ENCODE measurements at regions not wholly inside any gene's neighbourhood (a gene's known extent, or its start where the extent isn't known, plus 50 kb on each side); places are given as distances from the start of the nearest gene placed in this dataset.
A peak's percentile ranks its signal among the peaks of the same experiment; 100 is the strongest.

GRCh38 chr6:168164462-168165061, 85.5 kb upstream of the FRMD1 start:
- no peaks in the 10 kb centered on the region for H3K27me3 ChIP-seq (replicated peaks)
- no peak for DNase-seq
- in situ Hi-C loops (cut with HindIII; ENCODE audit: low pct_ligation_motif_present, low sequenced_read_pairs) = no loop called here
- H3K27ac ChIP-seq = no peak overlapping the region
- TF ChIP-seq CTCF (IDR thresholded peaks at IDR 0.05; ENCODE audit: low read depth, low read length, missing control alignments) = no peak
- no peaks in the 10 kb centered on the region for H3K36me3 ChIP-seq (replicated peaks)
- no peak overlapping the region for H3K4me3 ChIP-seq (ENCODE audit: low read depth, low read length)

- no peak for TF ChIP-seq CTCF (IDR thresholded peaks at IDR 0.05; ENCODE audit: low read depth, low read length, missing control alignments)
- in situ Hi-C loops (cut with HindIII; ENCODE audit: low pct_ligation_motif_present, low sequenced_read_pairs) = no loop called here
- H3K27me3 ChIP-seq (replicated peaks) = no peaks in the 10 kb centered on the region
- DNase-seq = peak; percentile 52
- H3K4me3 ChIP-seq (ENCODE audit: low read depth, low read length) = no peak overlapping the region
- H3K36me3 ChIP-seq (replicated peaks) = no peaks in the 10 kb centered on the region
- H3K27ac ChIP-seq = no peak overlapping the region
These were observed 84.2 kb upstream of the FRMD1 start for GRCh38 chr6:168163096-168163731.

- no peak overlapping the region for H3K4me3 ChIP-seq (ENCODE audit: low read depth, low read length)
- in situ Hi-C loops (cut with HindIII; ENCODE audit: low pct_ligation_motif_present, low sequenced_read_pairs) = no loop called here
- no peak for TF ChIP-seq CTCF (IDR thresholded peaks at IDR 0.05; ENCODE audit: low read depth, low read length, missing control alignments)
- H3K36me3 ChIP-seq (replicated peaks) = no peaks in the 10 kb centered on the region
- no peak for DNase-seq
- no peaks in the 10 kb centered on the region for H3K27me3 ChIP-seq (replicated peaks)
- H3K27ac ChIP-seq = no peak overlapping the region
These were observed 83.4 kb upstream of the FRMD1 start for GRCh38 chr6:168162366-168162765.

GRCh38 chr6:168161371-168161750, 82.3 kb upstream of the FRMD1 start:
- in situ Hi-C loops (cut with HindIII; ENCODE audit: low pct_ligation_motif_present, low sequenced_read_pairs) = no loop called here

GRCh38 chr6:168160506-168161370, 81.7 kb upstream of the FRMD1 start:
- H3K27me3 ChIP-seq (replicated peaks) = no peaks in the 10 kb centered on the region
- no peak for TF ChIP-seq CTCF (IDR thresholded peaks at IDR 0.05; ENCODE audit: low read depth, low read length, missing control alignments)

More at GRCh38 chr6:168161371-168161750, 82.3 kb upstream of the FRMD1 start:
- Histone ChIP-seq H3K27ac (no peak overlapping the region), H3K27me3 (replicated peaks) (no peaks in the 10 kb centered on the region), H3K36me3 (replicated peaks) (no peaks in the 10 kb centered on the region), H3K4me3 (ENCODE audit: low read depth, low read length) (no peak overlapping the region)
- no peak for TF ChIP-seq CTCF (IDR thresholded peaks at IDR 0.05; ENCODE audit: low read depth, low read length, missing control alignments)
- DNase-seq = no peak

More at GRCh38 chr6:168160506-168161370, 81.7 kb upstream of the FRMD1 start:
- in situ Hi-C loops (cut with HindIII; ENCODE audit: low pct_ligation_motif_present, low sequenced_read_pairs) = no loop called here
- Histone ChIP-seq H3K4me3 (ENCODE audit: low read depth, low read length) (no peak overlapping the region), H3K36me3 (replicated peaks) (no peaks in the 10 kb centered on the region), H3K27ac (no peak overlapping the region)
- no peak for DNase-seq

Measured in brain microvascular endothelial cell (primary cell).